Endodermal cell (in vitro differentiated cells): ENCODE measurements at regions not wholly inside any gene's neighbourhood (a gene's known extent, or its start where the extent isn't known, plus 50 kb on each side); places are given as distances from the start of the nearest gene placed in this dataset.
"Not testable (repeated sequence)": the region's sequence is repeated elsewhere in the genome, so short reads cannot be mapped to it uniquely, and the experiment has no call there.

Source experiments
- DNase-seq: peaks from one replicate; pipeline ENCODE4 v3.0.0-alpha.2; 2017
- H3K27ac ChIP-seq: 2 replicates; pipeline ENCODE4 v1.5.1; 2013; ENCODE audit warnings: mild to moderate bottlenecking, low read depth, low read length, moderate library complexity
- H3K27me3 ChIP-seq: 2 replicates; pipeline ENCODE4 v1.6.1; 2013; ENCODE audit warnings: mild to moderate bottlenecking, low read length, moderate library complexity; ENCODE audit not compliant: insufficient read depth, control insufficient read depth, poor library complexity, severe bottlenecking
- H3K36me3 ChIP-seq: 2 replicates; pipeline ENCODE4 v1.7.0; 2013; ENCODE audit warnings: mild to moderate bottlenecking, low read length, moderate library complexity; ENCODE audit not compliant: control insufficient read depth, insufficient read depth
- H3K4me1 ChIP-seq: one replicate; pipeline ENCODE4 v1.7.0; 2013; ENCODE audit warnings: low read length; ENCODE audit not compliant: control insufficient read depth, insufficient read depth
- H3K4me3 ChIP-seq: 2 replicates; pipeline ENCODE4 v1.5.1; 2013; ENCODE audit warnings: mild to moderate bottlenecking, low read length, moderate library complexity
- H3K9ac ChIP-seq: 2 replicates; pipeline ENCODE4 v1.6.1; 2013; ENCODE audit warnings: mild to moderate bottlenecking, low read length, moderate library complexity; ENCODE audit not compliant: poor library complexity, severe bottlenecking; ENCODE audit errors: extremely low read depth
- H3K9me3 ChIP-seq: 2 replicates; pipeline ENCODE4 v1.6.1; 2013; ENCODE audit warnings: mild to moderate bottlenecking, low read length, moderate library complexity; ENCODE audit not compliant: control insufficient read depth
- H3K27ac Mint-ChIP-seq: 2 replicates; pipeline ENCODE4 v1.8.0; 2020; ENCODE audit warnings: mixed read lengths
- H3K27me3 Mint-ChIP-seq: 2 replicates; pipeline ENCODE4 v1.8.0; 2021; ENCODE audit warnings: mild to moderate bottlenecking, mixed read lengths; ENCODE audit not compliant: insufficient read depth
- H3K36me3 Mint-ChIP-seq: 2 replicates; pipeline ENCODE4 v1.8.0; 2020; ENCODE audit warnings: low read depth, mixed read lengths
- H3K4me1 Mint-ChIP-seq: 2 replicates; pipeline ENCODE4 v1.8.0; 2020; ENCODE audit warnings: mixed read lengths
- H3K4me3 Mint-ChIP-seq: 2 replicates; pipeline ENCODE4 v1.8.0; 2020; ENCODE audit warnings: mild to moderate bottlenecking, moderate library complexity, mixed read lengths
- H3K9me3 Mint-ChIP-seq: 2 replicates; pipeline ENCODE4 v1.8.0; 2020; ENCODE audit warnings: mild to moderate bottlenecking, mixed read lengths
- WGBS, 2 experiments: methylation state at CpG; one replicate each; pipeline versions ENCODE4 v1.1.5 to v1.1.7; 2013; ENCODE audit warnings: missing lambda C conversion rate in 2 of 2, mixed read lengths in 1 of 2; ENCODE audit not compliant: insufficient coverage in 1 of 2, insufficient read length in 1 of 2; 5-methylcytosine and 5-hydroxymethylcytosine counted together
- TF ChIP-seq, protein P1 (sequence below): fragments of 200-600 bp; sonication (generic); conservative IDR thresholded peaks from 2 replicates; pipeline ENCODE4 v1.5.0; 2021; ENCODE audit warnings: antibody characterized with exemption, mild to moderate bottlenecking

DNA sequence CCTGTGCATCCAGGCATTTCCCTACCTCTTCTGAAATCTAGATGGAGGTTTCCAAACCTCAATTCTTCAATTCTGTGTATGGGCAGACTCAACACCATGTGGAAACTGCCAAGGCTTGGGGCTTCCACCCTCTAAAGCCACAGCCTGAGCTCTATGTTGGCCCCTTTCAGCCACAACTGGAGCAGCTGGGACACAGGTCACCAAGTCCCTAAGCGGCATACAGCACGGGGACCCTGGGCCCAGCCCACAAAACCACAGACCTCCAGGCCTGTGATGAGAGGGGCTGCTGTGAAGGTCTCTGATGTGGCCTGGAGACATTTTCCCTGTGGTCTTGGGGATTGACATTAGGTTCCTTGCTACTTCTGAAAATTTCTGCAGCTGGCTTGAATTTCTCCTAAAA is 255.4 kb downstream of the TDRD15 start:
- no peak overlapping the region for H3K27ac ChIP-seq
- Mint-ChIP-seq H3K36me3 (no peaks in the 10 kb centered on the region), H3K27me3 (no peaks in the 10 kb centered on the region), H3K9me3 (peaks cover 14% of the 10 kb centered on the region), H3K4me1 (peaks cover 22% of the 10 kb centered on the region), H3K27ac (no peak overlapping the region), H3K4me3 (no peak overlapping the region)
- TF ChIP-seq, protein P1, sequence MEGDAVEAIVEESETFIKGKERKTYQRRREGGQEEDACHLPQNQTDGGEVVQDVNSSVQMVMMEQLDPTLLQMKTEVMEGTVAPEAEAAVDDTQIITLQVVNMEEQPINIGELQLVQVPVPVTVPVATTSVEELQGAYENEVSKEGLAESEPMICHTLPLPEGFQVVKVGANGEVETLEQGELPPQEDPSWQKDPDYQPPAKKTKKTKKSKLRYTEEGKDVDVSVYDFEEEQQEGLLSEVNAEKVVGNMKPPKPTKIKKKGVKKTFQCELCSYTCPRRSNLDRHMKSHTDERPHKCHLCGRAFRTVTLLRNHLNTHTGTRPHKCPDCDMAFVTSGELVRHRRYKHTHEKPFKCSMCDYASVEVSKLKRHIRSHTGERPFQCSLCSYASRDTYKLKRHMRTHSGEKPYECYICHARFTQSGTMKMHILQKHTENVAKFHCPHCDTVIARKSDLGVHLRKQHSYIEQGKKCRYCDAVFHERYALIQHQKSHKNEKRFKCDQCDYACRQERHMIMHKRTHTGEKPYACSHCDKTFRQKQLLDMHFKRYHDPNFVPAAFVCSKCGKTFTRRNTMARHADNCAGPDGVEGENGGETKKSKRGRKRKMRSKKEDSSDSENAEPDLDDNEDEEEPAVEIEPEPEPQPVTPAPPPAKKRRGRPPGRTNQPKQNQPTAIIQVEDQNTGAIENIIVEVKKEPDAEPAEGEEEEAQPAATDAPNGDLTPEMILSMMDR, result no peak
- H3K4me3 ChIP-seq, result no peak overlapping the region
- peaks cover 16% of the 10 kb centered on the region for H3K4me1 ChIP-seq
- no peak for DNase-seq
- no peak overlapping the region for H3K9ac ChIP-seq
- H3K27me3 ChIP-seq, result no peaks in the 10 kb centered on the region
- no peaks in the 10 kb centered on the region for H3K36me3 ChIP-seq
- WGBS, 2 experiments, result 87% methylated on average over 2 of the region's 2 CpGs; no CpG with 5 or more reads in 1 of the 2 experiments
- peaks cover 13% of the 10 kb centered on the region for H3K9me3 ChIP-seq

DNA sequence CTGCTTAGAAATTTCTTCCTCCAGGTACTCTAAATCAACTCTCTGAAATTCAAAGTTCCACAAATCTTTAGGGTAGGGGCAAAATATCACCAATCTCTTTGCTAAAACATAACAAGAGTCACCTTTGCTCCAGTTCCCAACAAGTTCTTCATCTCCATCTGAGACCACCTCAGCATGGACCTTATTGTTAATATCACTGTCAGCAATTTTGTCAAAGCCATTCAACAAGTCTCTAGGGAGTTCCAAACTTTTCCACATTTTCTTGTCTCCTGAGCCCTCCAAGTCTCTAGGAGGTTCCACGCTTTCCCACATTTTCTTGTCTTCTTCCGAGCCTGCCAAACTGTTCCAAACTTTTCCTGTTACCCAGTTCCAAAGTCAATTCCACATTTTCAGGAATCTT is 255.9 kb downstream of the TDRD15 start:
- peaks cover 22% of the 10 kb centered on the region for H3K4me1 Mint-ChIP-seq
- peaks cover 14% of the 10 kb centered on the region for H3K9me3 Mint-ChIP-seq
- H3K36me3 ChIP-seq, H3K27ac Mint-ChIP-seq, H3K27me3 Mint-ChIP-seq, H3K27ac ChIP-seq, H3K27me3 ChIP-seq, DNase-seq, H3K4me3 ChIP-seq, H3K9ac ChIP-seq, H3K4me3 Mint-ChIP-seq, H3K36me3 Mint-ChIP-seq: not testable (repeated sequence)
- WGBS, 2 experiments, result 96 to 100% methylated on average over 2 of the region's 2 CpGs
- peaks cover 13% of the 10 kb centered on the region for H3K9me3 ChIP-seq
- peaks cover 16% of the 10 kb centered on the region for H3K4me1 ChIP-seq

DNA sequence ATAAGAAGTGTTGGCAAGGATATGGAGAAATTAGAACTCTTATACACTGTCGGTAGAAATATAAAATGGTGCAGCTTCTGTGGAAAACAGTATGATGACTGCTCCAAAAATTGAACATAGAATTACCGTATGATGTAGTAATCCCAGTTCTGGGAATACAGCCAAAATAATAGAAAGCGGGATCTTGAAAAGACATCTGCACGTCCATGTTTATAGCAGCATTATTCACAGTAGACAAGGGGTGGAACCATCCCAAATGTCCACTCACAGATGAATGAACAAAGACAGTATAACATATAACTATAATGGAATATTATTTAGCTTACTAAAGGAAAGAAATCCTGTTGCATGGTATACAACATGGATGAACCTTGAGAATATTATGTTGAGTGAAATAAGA is 257.7 kb downstream of the TDRD15 start:
- H3K36me3 ChIP-seq, result no peaks in the 10 kb centered on the region
- Mint-ChIP-seq H3K36me3 (no peaks in the 10 kb centered on the region), H3K4me1 (peaks cover 12% of the 10 kb centered on the region), H3K4me3 (no peak overlapping the region), H3K27ac (no peak overlapping the region), H3K9me3 (peaks cover 14% of the 10 kb centered on the region), H3K27me3 (peaks cover 2% of the 10 kb centered on the region)
- TF ChIP-seq, protein P1, result no peak
- H3K9ac ChIP-seq, result no peak overlapping the region
- H3K4me3 ChIP-seq, result no peak overlapping the region
- peaks cover 10% of the 10 kb centered on the region for H3K4me1 ChIP-seq
- H3K27ac ChIP-seq, result no peak overlapping the region
- no peaks in the 10 kb centered on the region for H3K27me3 ChIP-seq
- DNase-seq, result no peak
- WGBS, 2 experiments, result 95 to 100% methylated on average over 2 to 4 of the region's 4 CpGs
- H3K9me3 ChIP-seq, result peaks cover 18% of the 10 kb centered on the region
